ENCODE measurements at regions not wholly inside any gene's neighbourhood (a gene's known extent, or its start where the extent isn't known, plus 50 kb on each side); places are given as distances from the start of the nearest gene placed in this dataset.
A peak's percentile ranks its signal among the peaks of the same experiment; 100 is the strongest.

DNA sequence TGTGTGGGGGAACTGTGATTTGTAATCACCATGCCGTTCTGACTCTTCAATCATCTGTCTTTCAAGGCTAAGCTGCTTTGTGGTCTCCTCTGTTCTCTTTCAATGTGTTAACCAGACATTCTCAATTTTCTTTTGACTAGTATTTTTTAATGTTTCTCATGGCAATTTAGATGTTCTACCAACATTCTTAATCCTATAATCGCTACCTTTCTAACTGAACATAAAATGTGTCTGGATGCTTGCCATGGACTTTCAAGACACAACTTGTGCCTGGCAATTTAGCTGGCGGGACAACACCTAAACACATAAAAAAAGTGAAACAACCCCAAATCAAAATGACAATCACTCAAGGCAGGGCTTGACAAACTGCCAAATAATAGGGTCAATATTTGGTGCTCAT is 135.0 kb upstream of the ACKR3 start:
- Histone ChIP-seq H3K9me3 (ENCODE audit: control insufficient read depth in 2 of 3, insufficient read depth in 1 of 3, low read length in 3 of 3) (no peaks in the 10 kb centered on the region), H3K9ac (ENCODE audit: low read length in 3 of 3) (no peak overlapping the region), H3K36me3 (ENCODE audit: control insufficient read depth in 2 of 3, insufficient read depth in 3 of 3, low read length in 3 of 3) (no peaks in the 10 kb centered on the region), H3K4me3 (ENCODE audit: low read length in 3 of 3) (no peak overlapping the region), H3K27me3 (ENCODE audit: control insufficient read depth, insufficient read depth, low read length) (no peaks in the 10 kb centered on the region), H3K27ac (ENCODE audit: low read depth in 2 of 2, low read length in 2 of 2) (no peak overlapping the region), H3K4me1 (ENCODE audit: control insufficient read depth in 2 of 3, insufficient read depth in 2 of 3, low read depth in 1 of 3, low read length in 3 of 3) (no peaks in the 10 kb centered on the region)
- intact Hi-C loops (cut with DNase I) = no loop called here
- DNase-seq = no peak
- FAIRE-seq = no peak
- TF ChIP-seq, protein P1, sequence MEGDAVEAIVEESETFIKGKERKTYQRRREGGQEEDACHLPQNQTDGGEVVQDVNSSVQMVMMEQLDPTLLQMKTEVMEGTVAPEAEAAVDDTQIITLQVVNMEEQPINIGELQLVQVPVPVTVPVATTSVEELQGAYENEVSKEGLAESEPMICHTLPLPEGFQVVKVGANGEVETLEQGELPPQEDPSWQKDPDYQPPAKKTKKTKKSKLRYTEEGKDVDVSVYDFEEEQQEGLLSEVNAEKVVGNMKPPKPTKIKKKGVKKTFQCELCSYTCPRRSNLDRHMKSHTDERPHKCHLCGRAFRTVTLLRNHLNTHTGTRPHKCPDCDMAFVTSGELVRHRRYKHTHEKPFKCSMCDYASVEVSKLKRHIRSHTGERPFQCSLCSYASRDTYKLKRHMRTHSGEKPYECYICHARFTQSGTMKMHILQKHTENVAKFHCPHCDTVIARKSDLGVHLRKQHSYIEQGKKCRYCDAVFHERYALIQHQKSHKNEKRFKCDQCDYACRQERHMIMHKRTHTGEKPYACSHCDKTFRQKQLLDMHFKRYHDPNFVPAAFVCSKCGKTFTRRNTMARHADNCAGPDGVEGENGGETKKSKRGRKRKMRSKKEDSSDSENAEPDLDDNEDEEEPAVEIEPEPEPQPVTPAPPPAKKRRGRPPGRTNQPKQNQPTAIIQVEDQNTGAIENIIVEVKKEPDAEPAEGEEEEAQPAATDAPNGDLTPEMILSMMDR (IDR thresholded peaks at IDR 0.05; ENCODE audit: borderline replicate concordance, extremely low read depth, insufficient read depth) = no peak

DNA sequence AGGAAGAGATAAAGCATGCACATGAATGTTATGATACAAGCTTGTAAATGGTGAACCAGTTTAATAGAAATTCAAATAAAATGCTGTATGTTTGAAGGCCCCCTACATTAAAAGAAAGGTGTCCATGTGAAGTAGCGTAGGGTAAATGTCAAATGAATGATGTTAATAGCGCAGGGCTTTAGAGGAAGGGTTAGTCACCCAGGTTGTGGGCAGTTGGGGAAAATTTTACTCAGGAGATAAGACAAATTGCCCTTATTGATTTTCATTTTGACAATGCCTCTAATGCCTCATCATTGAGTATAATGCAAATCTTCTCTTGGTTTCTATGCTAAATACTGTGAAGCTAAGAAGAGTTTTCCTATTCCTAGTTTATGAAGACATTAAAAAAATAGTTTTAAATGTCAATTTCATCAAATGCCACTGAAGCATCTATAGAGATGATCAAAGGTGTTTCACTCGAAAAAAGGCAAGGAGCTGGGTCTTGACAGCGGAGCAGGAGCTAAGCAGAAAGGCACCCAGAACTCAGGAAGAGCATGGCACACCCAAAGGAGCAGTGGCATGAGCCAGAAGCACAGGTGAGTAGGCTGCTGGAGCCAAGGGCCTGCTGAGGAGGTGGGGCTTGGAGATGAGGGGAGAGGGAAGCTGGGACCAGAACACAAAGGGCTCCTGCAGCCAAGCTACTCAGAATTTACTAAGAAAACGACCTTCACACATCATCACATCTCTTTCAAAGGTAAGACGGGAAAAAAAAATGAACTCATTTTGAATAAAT is 129.3 kb upstream of the ACKR3 start:
- Histone ChIP-seq H3K36me3 (ENCODE audit: control insufficient read depth in 2 of 3, insufficient read depth in 3 of 3, low read length in 3 of 3) (no peaks in the 10 kb centered on the region), H3K4me3 (ENCODE audit: low read length in 3 of 3) (no peak overlapping the region), H3K4me1 (ENCODE audit: control insufficient read depth in 2 of 3, insufficient read depth in 2 of 3, low read depth in 1 of 3, low read length in 3 of 3) (no peaks in the 10 kb centered on the region), H3K27me3 (ENCODE audit: control insufficient read depth, insufficient read depth, low read length) (no peaks in the 10 kb centered on the region), H3K9ac (ENCODE audit: low read length in 3 of 3) (no peak overlapping the region), H3K9me3 (ENCODE audit: control insufficient read depth in 2 of 3, insufficient read depth in 1 of 3, low read length in 3 of 3) (no peaks in the 10 kb centered on the region), H3K27ac (ENCODE audit: low read depth in 2 of 2, low read length in 2 of 2) (no peak overlapping the region)
- intact Hi-C loops (cut with DNase I) = no loop called here
- TF ChIP-seq, protein P1 (IDR thresholded peaks at IDR 0.05; ENCODE audit: borderline replicate concordance, extremely low read depth, insufficient read depth) = no peak
- DNase-seq (peak in 1 of 5 donors; percentile 30), FAIRE-seq (no peak)

DNA sequence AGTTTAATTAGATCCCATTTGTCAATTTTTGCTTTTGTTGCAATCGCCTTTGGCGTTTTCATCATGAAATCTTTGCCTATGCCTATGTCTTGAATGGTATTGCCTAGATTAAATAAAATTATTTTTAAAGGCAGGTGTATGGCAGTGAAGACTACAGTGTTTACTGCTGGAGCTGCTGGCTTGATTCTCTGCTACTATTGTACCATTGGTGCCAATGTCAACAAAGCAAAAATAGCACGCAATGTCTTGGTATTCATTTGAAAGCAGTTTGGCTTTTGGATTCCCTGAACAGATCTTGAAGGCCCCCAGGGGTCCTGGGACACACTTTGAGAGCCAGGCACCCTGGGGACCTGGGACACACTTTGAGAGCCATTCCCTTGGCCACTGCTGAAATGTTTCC is 125.4 kb upstream of the ACKR3 start:
- Histone ChIP-seq H3K27ac (ENCODE audit: low read depth in 2 of 2, low read length in 2 of 2) (no peak overlapping the region), H3K36me3 (ENCODE audit: control insufficient read depth in 2 of 3, insufficient read depth in 3 of 3, low read length in 3 of 3) (no peaks in the 10 kb centered on the region), H3K9ac (ENCODE audit: low read length in 3 of 3) (no peak overlapping the region), H3K27me3 (ENCODE audit: control insufficient read depth, insufficient read depth, low read length) (no peaks in the 10 kb centered on the region), H3K4me3 (ENCODE audit: low read length in 3 of 3) (no peak overlapping the region), H3K9me3 (ENCODE audit: control insufficient read depth in 2 of 3, insufficient read depth in 1 of 3, low read length in 3 of 3) (no peaks in the 10 kb centered on the region), H3K4me1 (ENCODE audit: control insufficient read depth in 2 of 3, insufficient read depth in 2 of 3, low read depth in 1 of 3, low read length in 3 of 3) (no peaks in the 10 kb centered on the region)
- no peak for FAIRE-seq
- intact Hi-C loops (cut with DNase I) = no loop called here
- TF ChIP-seq, protein P1 (IDR thresholded peaks at IDR 0.05; ENCODE audit: borderline replicate concordance, extremely low read depth, insufficient read depth) = no peak
- DNase-seq = no peak

Data from kidney (tissue), 13 donors.